Fibroblast of villous mesenchyme (primary cell): ENCODE measurements at regions not wholly inside any gene's neighbourhood (a gene's known extent, or its start where the extent isn't known, plus 50 kb on each side); places are given as distances from the start of the nearest gene placed in this dataset.

Experiments used
- DNase-seq: peaks from one replicate; pipeline ENCODE4 v3.0.0-alpha.2; 2010; ENCODE audit warnings: low read depth
- H3K4me3 ChIP-seq: 2 replicates; pipeline ENCODE4 v1.5.1; 2011; ENCODE audit warnings: low read depth, mild to moderate bottlenecking, low read length
- CTCF ChIP-seq: IDR thresholded peaks from 2 replicates; pipeline ENCODE4 v1.5.1; 2012; ENCODE audit warnings: low read depth, mild to moderate bottlenecking, low read length; ENCODE audit not compliant: insufficient read depth

DNA sequence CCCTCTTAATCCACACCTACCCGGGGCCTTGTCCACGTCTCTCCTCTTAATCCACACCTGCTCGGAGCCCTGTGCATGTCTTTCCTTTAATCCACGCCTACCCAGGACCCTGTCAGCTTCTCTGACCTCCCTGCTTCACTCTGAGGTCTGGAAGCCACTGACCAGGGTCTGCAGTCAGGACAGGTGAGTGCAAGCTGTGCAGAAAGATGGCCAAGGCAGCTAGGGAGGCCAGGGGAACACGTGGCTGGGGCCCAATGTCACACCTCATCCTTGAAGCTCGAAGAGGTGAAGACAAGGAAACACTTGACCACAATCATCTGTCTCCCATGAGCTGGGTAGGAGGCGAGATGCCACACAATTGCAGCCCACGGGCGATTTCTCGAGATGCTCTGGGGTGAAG, 1516.9 kb downstream of the BRD1 start:
- DNase-seq: no peak
- no peak for TF ChIP-seq CTCF
- no peak overlapping the region for H3K4me3 ChIP-seq

GRCh38 chr22:48310289-48310688, 1517.4 kb downstream of the BRD1 start:
- no peak overlapping the region for H3K4me3 ChIP-seq
- no peak for TF ChIP-seq CTCF
- no peak for DNase-seq

- H3K4me3 ChIP-seq: no peak overlapping the region
- no peak for DNase-seq
- TF ChIP-seq CTCF: no peak
Measured at GRCh38 chr22:48309836-48310235, 1517.8 kb downstream of the BRD1 start.

- no peak overlapping the region for H3K4me3 ChIP-seq
- DNase-seq: no peak
- no peak for TF ChIP-seq CTCF
Measured at GRCh38 chr22:48309115-48309705, 1518.5 kb downstream of the BRD1 start.

- TF ChIP-seq CTCF: no peak
- H3K4me3 ChIP-seq: no peak overlapping the region
Measured at GRCh38 chr22:48307931-48308330, 1519.7 kb downstream of the BRD1 start.

GRCh38 chr22:48306785-48307510, 1520.7 kb downstream of the BRD1 start:
- H3K4me3 ChIP-seq: no peak overlapping the region
- DNase-seq: no peak
- no peak for TF ChIP-seq CTCF

More at GRCh38 chr22:48307931-48308330, 1519.7 kb downstream of the BRD1 start:
- no peak for DNase-seq

- H3K4me3 ChIP-seq: no peak overlapping the region
- DNase-seq: no peak
- no peak for TF ChIP-seq CTCF
Measured at GRCh38 chr22:48306284-48306683, 1521.4 kb downstream of the BRD1 start.
